ENCODE measurements at regions not wholly inside any gene's neighbourhood (a gene's known extent, or its start where the extent isn't known, plus 50 kb on each side); places are given as distances from the start of the nearest gene placed in this dataset.
"Not testable (repeated sequence)": the region's sequence is repeated elsewhere in the genome, so short reads cannot be mapped to it uniquely, and the experiment has no call there.

- no peak for DNase-seq
Measured at GRCh38 chr4:155590796-155591585, 75.7 kb upstream of the GUCY1A1 start.

DNA sequence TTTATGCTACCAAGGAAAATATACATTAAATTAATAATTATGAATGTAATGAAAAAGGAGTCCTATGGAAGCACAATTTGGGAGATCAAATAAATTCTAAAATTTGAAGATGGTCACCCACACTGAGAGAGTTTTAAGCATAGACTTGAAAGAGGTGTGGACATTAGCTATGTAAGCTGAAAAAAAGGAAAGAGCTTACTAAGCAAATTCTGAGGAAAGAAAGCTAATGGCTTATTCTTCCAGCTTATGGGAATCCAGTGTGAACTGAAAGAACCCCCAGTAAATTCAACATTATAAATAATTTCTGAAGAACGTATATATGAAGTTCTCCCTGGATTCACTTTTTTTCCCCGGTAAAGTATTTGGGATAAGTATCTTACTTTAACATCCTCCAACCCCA, 78.2 kb upstream of the GUCY1A1 start:
- no peak for DNase-seq

- DNase-seq, result no peak
Measured at GRCh38 chr4:155587766-155588165, 78.9 kb upstream of the GUCY1A1 start.

DNA sequence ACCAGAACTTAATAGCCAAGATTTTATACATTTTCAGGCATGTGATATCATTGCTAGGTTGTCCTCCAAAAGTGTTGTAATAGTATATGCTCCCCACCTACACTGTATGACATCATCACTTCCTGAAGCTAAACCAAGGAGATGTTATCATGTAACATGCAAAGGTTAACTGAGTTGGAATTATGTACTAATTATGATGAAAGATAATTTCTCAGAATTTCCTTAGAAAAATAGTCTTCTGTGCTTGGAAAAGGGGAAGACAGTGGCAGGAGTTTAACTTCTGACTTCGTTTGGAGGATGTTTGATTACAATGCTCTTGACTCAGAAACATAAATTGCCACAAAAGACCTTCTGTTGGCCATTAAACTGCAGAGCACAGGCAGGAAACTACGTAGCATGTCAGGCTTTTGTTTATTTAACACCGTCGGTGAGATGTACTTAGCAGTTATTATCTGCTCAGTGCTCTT, 83.6 kb upstream of the GUCY1A1 start:
- peak in 1 of 2 donors; percentile 88 for DNase-seq

- no peak for DNase-seq
Measured at GRCh38 chr4:155582041-155582440, 84.6 kb upstream of the GUCY1A1 start.

GRCh38 chr4:155578726-155579370, 87.8 kb upstream of the GUCY1A1 start:
- no peak for DNase-seq

DNA sequence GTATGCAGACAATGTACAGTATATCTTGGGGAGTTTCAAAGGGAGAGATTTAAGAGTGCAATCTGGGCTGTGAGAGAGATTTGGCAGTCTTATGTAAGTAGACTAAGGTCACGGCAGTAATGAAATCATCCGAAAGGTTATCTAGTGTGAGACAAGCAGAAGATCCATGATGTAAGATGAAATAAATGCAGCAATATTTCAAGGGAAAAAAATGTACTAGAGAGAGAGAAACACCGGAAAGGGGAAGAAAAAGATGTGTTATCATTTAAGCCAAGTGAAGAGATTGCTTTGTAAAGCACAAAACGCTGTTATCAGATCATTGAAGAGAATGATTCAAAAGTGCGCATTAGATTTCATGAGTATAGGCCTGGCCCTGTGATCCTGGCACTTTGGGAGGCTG, 88.4 kb upstream of the GUCY1A1 start:
- no peak for DNase-seq

- DNase-seq, result not testable (repeated sequence)
Measured at GRCh38 chr4:155574329-155574728, 92.3 kb upstream of the GUCY1A1 start.

GRCh38 chr4:155573126-155573525, 93.5 kb upstream of the GUCY1A1 start:
- no peak for DNase-seq

- DNase-seq, result no peak
Measured at GRCh38 chr4:155572106-155572703, 94.4 kb upstream of the GUCY1A1 start.

GRCh38 chr4:155571184-155571944, 95.3 kb upstream of the GUCY1A1 start:
- DNase-seq, result no peak

GRCh38 chr4:155570661-155571060, 96.0 kb upstream of the GUCY1A1 start:
- DNase-seq, result no peak

DNA sequence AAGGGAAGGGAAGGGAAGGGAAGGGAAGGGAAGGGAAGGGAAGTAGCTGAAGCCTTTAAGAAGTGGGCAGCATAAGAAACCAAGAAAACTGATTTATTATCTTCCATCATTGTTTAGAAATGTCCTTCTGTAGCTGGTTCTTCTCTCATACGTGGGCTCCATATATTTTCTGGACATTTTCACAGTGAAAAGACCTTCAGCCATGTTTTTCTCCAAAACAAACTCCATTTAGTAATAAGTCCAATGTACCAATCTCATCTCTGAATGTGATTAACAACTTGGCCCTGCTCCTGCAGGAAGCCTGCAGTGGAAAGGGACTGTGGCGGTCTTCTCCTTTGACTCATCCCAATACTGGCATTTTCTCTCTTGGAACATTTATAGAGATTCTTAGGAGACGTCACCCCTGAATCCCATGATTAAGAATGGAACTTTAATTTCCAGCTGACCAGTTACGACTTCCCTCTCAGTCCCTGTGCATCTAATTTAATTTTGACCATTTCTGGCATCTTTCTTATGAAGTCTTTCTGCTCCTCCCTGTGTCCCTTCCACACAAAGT, 96.6 kb upstream of the GUCY1A1 start:
- no peak for DNase-seq

DNA sequence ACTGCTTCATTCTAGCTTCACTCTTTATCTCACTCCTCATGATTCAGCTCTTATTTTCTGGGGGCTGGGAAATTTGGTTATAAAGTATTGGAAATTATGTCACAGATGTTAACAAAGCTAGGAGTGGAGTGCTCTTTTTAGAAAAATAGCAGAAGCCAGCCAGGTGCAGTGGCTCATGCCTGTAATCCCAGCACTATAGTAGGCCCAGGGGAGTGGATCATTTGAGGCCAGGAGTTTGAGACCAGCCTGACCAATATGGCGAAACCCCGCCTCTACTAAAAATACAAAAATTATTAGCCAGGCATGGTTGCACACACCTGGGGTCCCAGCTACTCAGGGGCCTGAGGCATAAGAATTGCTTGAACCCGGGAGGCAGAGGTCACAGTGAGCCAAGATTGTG, 97.2 kb upstream of the GUCY1A1 start:
- DNase-seq, result no peak

- DNase-seq, result no peak
Measured at GRCh38 chr4:155568641-155569220, 97.9 kb upstream of the GUCY1A1 start.

DNA sequence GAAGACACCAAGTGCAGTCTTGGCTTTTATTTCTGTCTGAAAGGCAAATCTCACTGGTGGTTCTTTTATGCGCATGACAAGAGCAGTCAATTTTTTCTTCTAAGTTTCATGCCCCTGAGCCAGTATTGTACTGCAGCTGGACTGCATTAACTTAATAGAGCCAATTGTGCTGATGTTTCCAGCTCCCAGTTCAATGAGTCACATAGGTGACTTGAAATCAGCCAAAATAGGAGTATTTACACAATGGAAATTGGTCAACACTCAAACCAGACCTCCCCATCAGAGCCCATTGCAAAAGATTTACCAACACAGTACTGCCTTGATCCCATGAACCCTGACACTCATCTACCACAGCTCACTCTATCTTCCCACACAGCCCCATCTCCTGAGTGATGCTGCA, 100.3 kb upstream of the GUCY1A1 start:
- no peak for DNase-seq

DNA sequence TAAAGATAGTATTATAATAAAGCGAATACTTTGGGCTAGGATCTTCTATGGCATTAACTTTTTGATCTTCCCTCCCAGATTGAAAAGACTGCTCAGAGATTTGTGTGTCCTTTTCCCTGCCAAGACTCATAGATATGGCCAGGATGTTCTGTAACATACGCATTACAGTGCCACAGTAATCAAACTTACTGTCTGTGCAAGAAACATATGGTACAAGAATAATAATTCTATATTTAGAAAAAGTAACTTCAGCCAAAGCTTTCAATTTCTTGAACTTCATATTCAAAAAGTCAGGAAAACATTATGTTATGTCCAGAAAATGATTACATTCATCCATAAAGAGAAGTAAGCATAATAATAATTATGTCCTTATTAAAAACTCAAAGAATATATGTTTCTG, 100.9 kb upstream of the GUCY1A1 start:
- DNase-seq, result no peak

- no peak for DNase-seq
Measured at GRCh38 chr4:155565330-155565729, 101.3 kb upstream of the GUCY1A1 start.

GRCh38 chr4:155564880-155565279, 101.8 kb upstream of the GUCY1A1 start:
- no peak for DNase-seq

- peak in 1 of 2 donors; percentile 18 for DNase-seq
Measured at GRCh38 chr4:155564086-155564485, 102.6 kb upstream of the GUCY1A1 start.

DNA sequence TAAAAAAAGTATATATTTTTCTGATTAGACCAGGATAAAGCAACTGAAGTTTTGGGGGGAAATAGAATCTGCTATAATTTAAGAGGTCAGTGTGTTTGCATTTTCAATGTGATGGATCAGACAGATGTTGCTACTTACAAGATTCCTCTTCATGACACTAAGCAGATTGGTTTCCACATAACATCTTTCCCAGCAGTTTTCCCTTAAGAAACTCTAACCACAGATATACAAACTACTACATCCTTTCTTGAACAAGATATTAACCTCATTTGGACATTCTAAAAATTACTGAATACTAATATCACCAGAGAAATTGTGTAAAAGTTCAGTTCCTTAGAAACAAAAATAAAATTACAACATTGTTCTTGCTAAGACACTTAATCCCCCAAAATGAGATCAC, 106.7 kb upstream of the GUCY1A1 start:
- no peak for DNase-seq

DNA sequence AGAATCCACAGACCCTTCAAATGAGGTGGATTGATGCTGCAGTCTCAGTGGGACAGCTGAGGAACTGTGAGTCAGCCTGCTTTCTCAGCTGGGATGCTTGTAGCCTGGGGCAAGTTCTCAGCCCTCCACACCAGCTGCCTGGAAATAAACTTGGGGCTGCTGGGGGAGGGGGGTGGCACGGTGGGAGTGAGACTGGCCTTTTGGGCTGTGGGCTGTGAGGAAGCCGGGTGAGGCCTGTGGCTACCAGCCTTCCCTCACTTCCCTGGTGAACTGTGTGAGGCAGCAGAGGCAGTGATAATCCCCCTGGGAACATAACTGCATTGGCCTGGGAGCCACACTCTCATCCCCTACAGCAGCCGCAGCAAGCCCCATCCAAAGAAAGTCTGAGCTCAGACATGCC, 114.5 kb upstream of the GUCY1A1 start:
- no peak for DNase-seq

DNA sequence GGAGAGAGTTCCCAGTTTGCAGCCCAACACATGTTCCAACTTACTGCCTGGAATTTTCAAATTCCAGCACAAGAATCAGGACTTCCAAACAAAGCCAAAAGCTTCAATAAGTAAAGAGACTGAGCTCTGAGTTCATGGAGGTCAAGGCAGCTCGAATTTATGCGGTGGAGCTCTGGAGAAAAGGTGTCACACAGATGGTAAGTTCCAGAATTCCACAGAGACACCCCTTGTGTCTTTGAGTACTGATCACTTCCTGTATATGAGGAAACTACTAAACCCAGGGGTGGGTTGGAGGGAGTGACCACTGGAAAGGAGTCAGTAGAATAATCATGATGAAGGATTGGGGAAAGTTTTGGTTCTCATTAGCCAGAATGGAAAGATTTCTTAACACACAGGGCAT, 118.5 kb upstream of the GUCY1A1 start:
- no peak for DNase-seq

Data from bone marrow (tissue), 2 donors.